SK-N-SH treated with all-trans-retinoic acid at 6 μM for 48 hours (cell line): ENCODE measurements at regions not wholly inside any gene's neighbourhood (a gene's known extent, or its start where the extent isn't known, plus 50 kb on each side); places are given as distances from the start of the nearest gene placed in this dataset.

Source experiments
- ATAC-seq: fragments of 200-7000 bp; cut with Tn5 transposase; 3 replicates; pipeline ENCODE4 v1.9.1; 2020; ENCODE audit warnings: mild to moderate bottlenecking, moderate library complexity
- ARNTL ChIP-seq: fragments of 450-650 bp; formaldehyde crosslinking; IDR thresholded peaks from 2 replicates; pipeline ENCODE4 v1.5.0; 2020; ENCODE audit warnings: low read depth, mild to moderate bottlenecking, moderate library complexity, borderline replicate concordance
- BACH2 ChIP-seq: fragments of 250-450 bp; sonication (Bioruptor Pico); IDR thresholded peaks from 2 replicates; pipeline ENCODE4 v1.9.0; 2021; ENCODE audit warnings: mild to moderate bottlenecking, borderline replicate concordance
- CREB5 ChIP-seq: fragments of 250-450 bp; sonication (Bioruptor Pico); IDR thresholded peaks from 2 replicates; pipeline ENCODE4 v1.5.1; 2020; ENCODE audit warnings: low read depth, mild to moderate bottlenecking, moderate library complexity
- CSDC2 ChIP-seq: fragments of 250-450 bp; sonication (Bioruptor Pico); IDR thresholded peaks from 2 replicates; pipeline ENCODE4 v1.5.0; 2020; ENCODE audit warnings: mild to moderate bottlenecking, moderate library complexity
- CSRNP3 ChIP-seq: fragments of 250-450 bp; sonication (Bioruptor Pico); IDR thresholded peaks from 2 replicates; pipeline ENCODE4 v1.5.1; 2021; ENCODE audit warnings: mild to moderate bottlenecking, moderate library complexity
- ESRRG ChIP-seq: fragments of 250-450 bp; sonication (Bioruptor Pico); IDR thresholded peaks from 2 replicates; pipeline ENCODE4 v1.6.1; 2021; ENCODE audit warnings: mild to moderate bottlenecking
- GLIS3 ChIP-seq: fragments of 250-450 bp; sonication (Bioruptor Pico); IDR thresholded peaks from 2 replicates; pipeline ENCODE4 v1.5.0; 2020; ENCODE audit warnings: mild to moderate bottlenecking, moderate library complexity
- ISL1 ChIP-seq: fragments of 250-450 bp; sonication (Bioruptor Pico); IDR thresholded peaks from 2 replicates; pipeline ENCODE4 v2.1.2; 2022; ENCODE audit warnings: mild to moderate bottlenecking, moderate library complexity
- PPARA ChIP-seq: fragments of 250-450 bp; sonication (Bioruptor Pico); IDR thresholded peaks from 2 replicates; pipeline ENCODE4 v1.5.0; 2020; ENCODE audit warnings: mild to moderate bottlenecking, borderline replicate concordance
- RARB ChIP-seq: fragments of 250-450 bp; sonication (Bioruptor Pico); IDR thresholded peaks from 2 replicates; pipeline ENCODE4 v1.8.0; 2021; ENCODE audit warnings: mild to moderate bottlenecking, moderate library complexity
- SNAI2 ChIP-seq: fragments of 250-450 bp; sonication (Bioruptor Pico); IDR thresholded peaks from 2 replicates; pipeline ENCODE4 v1.5.0; 2020; ENCODE audit warnings: mild to moderate bottlenecking, moderate library complexity
- TCF4 ChIP-seq: fragments of 250-450 bp; sonication (Bioruptor Pico); IDR thresholded peaks from 2 replicates; pipeline ENCODE4 v1.8.0; 2021; ENCODE audit warnings: mild to moderate bottlenecking, moderate library complexity, borderline replicate concordance
- TOX ChIP-seq: fragments of 250-450 bp; sonication (Bioruptor Pico); IDR thresholded peaks from 2 replicates; pipeline ENCODE4 v1.8.0; 2021; ENCODE audit warnings: mild to moderate bottlenecking, moderate library complexity, borderline replicate concordance
- TSHZ2 ChIP-seq: fragments of 250-450 bp; sonication (Bioruptor Pico); IDR thresholded peaks from 2 replicates; pipeline ENCODE4 v1.5.0; 2020; ENCODE audit warnings: mild to moderate bottlenecking, moderate library complexity
- ZC3H10 ChIP-seq: fragments of 250-450 bp; sonication (Bioruptor Pico); IDR thresholded peaks from 2 replicates; pipeline ENCODE4 v1.5.1; 2021; ENCODE audit warnings: mild to moderate bottlenecking, moderate library complexity
- ZFP3 ChIP-seq: fragments of 250-450 bp; sonication (Bioruptor Pico); IDR thresholded peaks from 2 replicates; pipeline ENCODE4 v1.5.0; 2020; ENCODE audit warnings: mild to moderate bottlenecking, moderate library complexity
- ZFP30 ChIP-seq: fragments of 450-650 bp; formaldehyde crosslinking; IDR thresholded peaks from 2 replicates; pipeline ENCODE4 v1.5.0; 2022; ENCODE audit warnings: mild to moderate bottlenecking, moderate library complexity
- ZNF565 ChIP-seq: fragments of 450-650 bp; formaldehyde crosslinking; conservative IDR thresholded peaks from 2 replicates; pipeline ENCODE4 v1.5.0; 2020; ENCODE audit warnings: low read depth, mild to moderate bottlenecking, moderate library complexity
- ZNF70 ChIP-seq: fragments of 450-650 bp; formaldehyde crosslinking; IDR thresholded peaks from 2 replicates; pipeline ENCODE4 v1.5.0; 2020; ENCODE audit warnings: mild to moderate bottlenecking, moderate library complexity
- ZNF8 ChIP-seq: fragments of 450-650 bp; formaldehyde crosslinking; IDR thresholded peaks from 2 replicates; pipeline ENCODE4 v1.5.0; 2020; ENCODE audit warnings: mild to moderate bottlenecking, moderate library complexity
- TF ChIP-seq, protein P1 (sequence below): fragments of 250-450 bp; sonication (Bioruptor Pico); IDR thresholded peaks from 2 replicates; pipeline ENCODE4 v1.8.0; 2021; ENCODE audit warnings: low read depth, mild to moderate bottlenecking, moderate library complexity, borderline replicate concordance
- TF ChIP-seq, protein P2 (sequence below): fragments of 250-450 bp; sonication (Bioruptor Pico); IDR thresholded peaks from 2 replicates; pipeline ENCODE4 v1.8.0; 2020; ENCODE audit warnings: mild to moderate bottlenecking, moderate library complexity, borderline replicate concordance

DNA sequence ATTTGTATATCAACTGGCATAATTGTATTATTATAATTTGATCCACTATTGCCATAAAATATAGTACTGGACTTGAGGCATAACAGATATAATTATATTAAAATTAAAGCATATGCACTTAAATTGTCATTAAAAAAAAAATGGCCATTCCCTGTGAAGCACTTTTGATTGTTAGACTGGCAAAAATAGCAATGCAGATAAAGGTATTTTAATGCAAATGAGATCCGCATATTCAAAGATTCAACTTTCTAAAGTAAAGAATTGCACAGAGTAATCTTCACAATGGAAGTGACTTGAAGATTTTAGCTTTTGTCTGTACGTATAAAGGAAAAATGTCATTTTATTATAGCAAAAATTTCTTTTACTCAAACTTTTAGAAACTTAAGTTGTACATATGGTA is 871.8 kb upstream of the PABPC4L start (continued):
- TF ChIP-seq, protein P1, sequence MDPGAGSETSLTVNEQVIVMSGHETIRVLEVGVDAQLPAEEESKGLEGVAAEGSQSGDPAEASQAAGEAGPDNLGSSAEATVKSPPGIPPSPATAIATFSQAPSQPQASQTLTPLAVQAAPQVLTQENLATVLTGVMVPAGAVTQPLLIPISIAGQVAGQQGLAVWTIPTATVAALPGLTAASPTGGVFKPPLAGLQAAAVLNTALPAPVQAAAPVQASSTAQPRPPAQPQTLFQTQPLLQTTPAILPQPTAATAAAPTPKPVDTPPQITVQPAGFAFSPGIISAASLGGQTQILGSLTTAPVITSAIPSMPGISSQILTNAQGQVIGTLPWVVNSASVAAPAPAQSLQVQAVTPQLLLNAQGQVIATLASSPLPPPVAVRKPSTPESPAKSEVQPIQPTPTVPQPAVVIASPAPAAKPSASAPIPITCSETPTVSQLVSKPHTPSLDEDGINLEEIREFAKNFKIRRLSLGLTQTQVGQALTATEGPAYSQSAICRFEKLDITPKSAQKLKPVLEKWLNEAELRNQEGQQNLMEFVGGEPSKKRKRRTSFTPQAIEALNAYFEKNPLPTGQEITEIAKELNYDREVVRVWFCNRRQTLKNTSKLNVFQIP (CRISPR knock-in tag) = no peak
- TF ChIP-seq, protein P2, sequence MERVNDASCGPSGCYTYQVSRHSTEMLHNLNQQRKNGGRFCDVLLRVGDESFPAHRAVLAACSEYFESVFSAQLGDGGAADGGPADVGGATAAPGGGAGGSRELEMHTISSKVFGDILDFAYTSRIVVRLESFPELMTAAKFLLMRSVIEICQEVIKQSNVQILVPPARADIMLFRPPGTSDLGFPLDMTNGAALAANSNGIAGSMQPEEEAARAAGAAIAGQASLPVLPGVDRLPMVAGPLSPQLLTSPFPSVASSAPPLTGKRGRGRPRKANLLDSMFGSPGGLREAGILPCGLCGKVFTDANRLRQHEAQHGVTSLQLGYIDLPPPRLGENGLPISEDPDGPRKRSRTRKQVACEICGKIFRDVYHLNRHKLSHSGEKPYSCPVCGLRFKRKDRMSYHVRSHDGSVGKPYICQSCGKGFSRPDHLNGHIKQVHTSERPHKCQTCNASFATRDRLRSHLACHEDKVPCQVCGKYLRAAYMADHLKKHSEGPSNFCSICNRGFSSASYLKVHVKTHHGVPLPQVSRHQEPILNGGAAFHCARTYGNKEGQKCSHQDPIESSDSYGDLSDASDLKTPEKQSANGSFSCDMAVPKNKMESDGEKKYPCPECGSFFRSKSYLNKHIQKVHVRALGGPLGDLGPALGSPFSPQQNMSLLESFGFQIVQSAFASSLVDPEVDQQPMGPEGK (CRISPR knock-in tag) = no peak

- ATAC-seq = no peak
- TF ChIP-seq ISL1 (CRISPR knock-in tag) (no peak), ZFP3 (CRISPR knock-in tag) (no peak), ZC3H10 (no peak), SNAI2 (CRISPR knock-in tag) (no peak), TOX (CRISPR knock-in tag) (no peak), BACH2 (no peak), TSHZ2 (CRISPR knock-in tag) (no peak), GLIS3 (CRISPR knock-in tag) (no peak), ZNF70 (CRISPR knock-in tag) (no peak), TCF4 (CRISPR knock-in tag) (no peak), RARB (CRISPR knock-in tag) (no peak), CREB5 (CRISPR knock-in tag) (no peak), ZNF8 (no peak), ESRRG (CRISPR knock-in tag) (no peak), PPARA (no peak), ZNF565 (CRISPR knock-in tag) (no peak), ARNTL (no peak), ZFP30 (no peak)
- TF ChIP-seq, protein P2 (CRISPR knock-in tag) = no peak
- TF ChIP-seq, protein P1 (CRISPR knock-in tag) = no peak
- TF ChIP-seq, all 23 proteins: peak for 0
Observed at GRCh38 chr4:135072553-135072952, 871.0 kb upstream of the PABPC4L start.

GRCh38 chr4:135065366-135065765 is 863.8 kb upstream of the PABPC4L start:
- no peak for ATAC-seq
- no peak for TF ChIP-seq ZNF8
- no peak for TF ChIP-seq CSDC2 (CRISPR knock-in tag)
- TF ChIP-seq, protein P2 (CRISPR knock-in tag) = no peak
- TF ChIP-seq BACH2 = no peak
- TF ChIP-seq ARNTL = no peak
- TF ChIP-seq ESRRG (CRISPR knock-in tag) = no peak
- TF ChIP-seq ZFP30 = no peak
- no peak for TF ChIP-seq CSRNP3 (CRISPR knock-in tag)
- TF ChIP-seq, protein P1 (CRISPR knock-in tag) = no peak
- no peak for TF ChIP-seq SNAI2 (CRISPR knock-in tag)
